ENCODE measurements at regions not wholly inside any gene's neighbourhood (a gene's known extent, or its start where the extent isn't known, plus 50 kb on each side); places are given as distances from the start of the nearest gene placed in this dataset.
A peak's percentile ranks its signal among the peaks of the same experiment; 100 is the strongest.
"Not testable (repeated sequence)": the region's sequence is repeated elsewhere in the genome, so short reads cannot be mapped to it uniquely, and the experiment has no call there.

DNA sequence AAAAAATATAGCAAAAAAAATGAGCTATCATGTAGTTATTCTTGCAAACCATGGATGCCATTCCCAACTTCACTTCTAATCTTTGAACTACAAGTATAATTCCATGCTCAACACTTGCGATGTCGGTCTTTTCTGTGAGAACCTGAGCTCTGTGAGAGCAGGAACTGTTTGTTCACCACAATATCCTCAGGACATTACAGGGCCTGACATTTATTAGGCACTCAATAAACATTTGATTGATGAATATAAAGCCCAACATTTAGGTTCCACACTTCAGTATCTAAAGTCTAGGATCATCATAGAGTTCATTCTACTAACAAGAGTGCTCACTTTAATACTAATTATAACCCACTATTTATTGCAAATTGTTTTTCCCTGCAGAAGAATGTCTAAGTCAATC, 211.6 kb upstream of the FAM241A start:
- DNase-seq, result no peak

GRCh38 chr4:111934314-111934713, 210.9 kb upstream of the FAM241A start:
- no peak for DNase-seq

GRCh38 chr4:111937368-111937767, 207.9 kb upstream of the FAM241A start:
- peak; percentile 26 for DNase-seq

DNA sequence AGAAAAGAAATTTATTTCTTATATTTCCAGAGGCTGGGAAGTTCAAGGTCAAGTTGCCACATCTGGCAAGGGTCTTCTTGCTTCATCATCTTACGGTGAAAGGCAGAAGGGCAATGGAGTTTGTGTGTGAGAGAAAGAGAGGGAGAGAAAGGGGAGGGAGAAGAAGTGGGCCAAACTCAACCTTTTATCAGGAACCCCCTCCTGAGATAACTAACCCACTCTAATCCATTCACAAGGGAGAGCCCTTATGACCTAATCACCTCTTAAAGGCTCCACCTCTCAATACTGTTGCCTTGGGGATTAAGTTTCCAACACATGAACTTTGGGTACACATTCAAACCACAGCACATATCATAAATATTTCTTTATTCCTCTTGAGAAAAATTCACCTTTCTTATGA, 203.3 kb upstream of the FAM241A start:
- DNase-seq, result no peak

DNA sequence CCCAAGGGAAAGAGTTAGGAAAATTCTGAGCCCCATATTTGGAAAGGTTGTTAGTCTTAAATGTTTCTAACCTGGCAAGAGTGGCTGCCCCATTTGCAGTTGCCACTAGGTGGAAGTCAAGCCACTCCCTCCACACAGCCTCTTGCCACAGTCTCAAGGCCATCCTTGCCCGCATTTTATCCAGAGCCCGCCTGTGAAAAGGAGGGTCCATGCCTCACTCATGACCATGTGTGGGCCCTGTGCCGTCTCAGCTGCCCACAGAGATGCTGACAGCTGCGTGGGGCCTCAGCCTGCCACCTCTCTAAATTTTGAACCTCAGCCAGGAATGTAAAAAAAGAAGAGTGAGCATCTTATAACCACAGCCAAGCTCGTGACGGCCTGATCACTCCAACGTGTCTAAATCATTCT, 201.5 kb upstream of the FAM241A start:
- no peak for DNase-seq

GRCh38 chr4:111945014-111945413, 200.2 kb upstream of the FAM241A start:
- no peak for DNase-seq

DNA sequence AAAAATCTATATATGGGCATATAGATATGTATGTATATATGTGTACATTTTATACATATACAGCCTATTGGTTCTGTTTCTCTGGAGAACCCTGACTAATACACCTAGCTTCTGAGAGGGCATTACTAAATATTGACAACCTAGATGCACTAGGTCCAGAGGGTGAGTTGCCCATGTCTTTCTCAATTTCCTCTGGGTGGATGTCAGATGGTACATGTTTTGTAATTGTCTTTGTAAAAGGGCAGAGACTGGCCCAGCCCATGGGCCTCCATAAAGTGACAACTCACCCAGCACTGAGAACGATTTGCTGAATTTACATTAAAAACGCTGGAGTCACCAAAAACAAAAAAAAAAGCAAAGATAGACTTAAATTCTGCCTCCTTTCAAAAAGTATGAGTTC, 198.5 kb upstream of the FAM241A start:
- no peak for DNase-seq

DNA sequence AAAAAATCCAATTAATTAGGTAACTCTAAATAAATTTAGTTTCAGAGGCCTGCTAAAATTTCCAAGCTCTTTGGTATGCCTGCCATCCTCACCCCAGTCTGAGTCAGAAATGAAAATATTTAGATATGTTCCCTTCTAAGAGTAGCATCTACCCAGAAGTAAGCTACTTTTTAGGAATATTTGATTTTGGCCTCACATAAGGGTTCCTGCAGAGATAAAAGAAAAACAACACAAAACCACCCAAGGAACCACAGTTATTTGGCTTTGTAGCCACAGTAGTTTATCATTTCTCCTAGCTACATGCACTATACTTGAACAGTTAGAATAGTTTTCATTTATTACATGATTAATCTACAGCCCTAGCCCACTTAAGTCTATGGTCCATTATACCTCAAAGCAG, 192.6 kb upstream of the FAM241A start:
- DNase-seq, result no peak

DNA sequence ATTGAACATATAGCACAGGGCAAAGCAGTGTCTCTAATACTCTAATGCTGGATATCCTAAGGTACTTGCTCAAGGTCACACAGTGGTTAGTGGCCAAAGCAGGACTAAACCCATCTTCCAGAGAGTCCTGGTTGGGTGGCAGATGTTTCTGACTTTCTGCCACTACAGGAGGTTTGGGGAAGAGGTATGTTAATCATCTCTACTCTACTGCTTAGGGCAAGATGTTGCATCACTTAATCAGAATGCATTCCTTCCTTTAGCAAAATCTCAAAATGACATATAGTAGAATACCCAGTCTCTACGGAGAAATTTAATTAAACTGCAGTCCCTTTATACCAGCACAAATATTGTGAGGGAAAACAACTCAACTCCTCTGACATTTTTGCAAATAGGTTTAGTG, 190.7 kb upstream of the FAM241A start:
- no peak for DNase-seq

- no peak for DNase-seq
Measured at GRCh38 chr4:111955001-111955400, 190.3 kb upstream of the FAM241A start.

DNA sequence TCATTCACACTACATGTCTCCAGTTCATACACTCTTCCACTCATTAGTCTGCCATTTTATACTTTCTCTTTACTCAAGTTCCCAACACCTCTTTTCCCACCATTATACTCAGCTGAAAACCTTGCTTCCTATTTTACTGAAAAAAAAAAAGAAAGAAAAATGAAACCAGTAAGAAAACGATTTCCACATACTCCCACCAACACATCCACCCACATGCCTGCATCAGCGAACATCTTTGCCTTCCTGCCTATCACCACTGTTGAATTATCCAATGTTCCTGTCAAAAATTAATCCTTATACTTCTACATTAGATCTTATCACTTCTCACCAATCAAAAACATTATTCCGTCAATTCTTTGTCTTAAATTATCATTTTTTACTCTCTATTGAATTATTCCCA, 188.1 kb upstream of the FAM241A start:
- DNase-seq, result no peak

GRCh38 chr4:111957997-111958396, 187.3 kb upstream of the FAM241A start:
- DNase-seq, result no peak

DNA sequence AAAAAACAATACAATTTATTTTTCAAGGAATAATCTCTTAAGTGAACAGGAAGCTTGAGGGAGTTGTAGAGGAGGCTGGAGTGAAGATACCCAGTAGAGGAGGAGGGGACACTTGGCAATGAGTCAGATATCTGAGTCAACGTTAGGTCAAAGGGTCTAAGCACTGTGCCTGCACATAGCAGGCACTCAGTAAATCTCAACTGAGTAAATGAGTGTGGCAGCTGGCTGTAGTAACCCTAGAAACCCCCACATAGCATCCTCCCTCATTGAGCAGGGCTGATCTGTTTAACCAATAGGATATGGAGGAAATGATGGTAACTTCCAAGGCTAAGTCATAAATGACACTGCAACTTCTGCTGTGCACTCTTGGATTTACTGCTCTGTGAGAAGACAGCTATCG, 186.0 kb upstream of the FAM241A start:
- DNase-seq, result no peak

- no peak for DNase-seq
Measured at GRCh38 chr4:111960241-111960667, 185.0 kb upstream of the FAM241A start.

GRCh38 chr4:111961026-111961425, 184.2 kb upstream of the FAM241A start:
- DNase-seq, result not testable (repeated sequence)

GRCh38 chr4:111961809-111962208, 183.4 kb upstream of the FAM241A start:
- DNase-seq, result no peak

DNA sequence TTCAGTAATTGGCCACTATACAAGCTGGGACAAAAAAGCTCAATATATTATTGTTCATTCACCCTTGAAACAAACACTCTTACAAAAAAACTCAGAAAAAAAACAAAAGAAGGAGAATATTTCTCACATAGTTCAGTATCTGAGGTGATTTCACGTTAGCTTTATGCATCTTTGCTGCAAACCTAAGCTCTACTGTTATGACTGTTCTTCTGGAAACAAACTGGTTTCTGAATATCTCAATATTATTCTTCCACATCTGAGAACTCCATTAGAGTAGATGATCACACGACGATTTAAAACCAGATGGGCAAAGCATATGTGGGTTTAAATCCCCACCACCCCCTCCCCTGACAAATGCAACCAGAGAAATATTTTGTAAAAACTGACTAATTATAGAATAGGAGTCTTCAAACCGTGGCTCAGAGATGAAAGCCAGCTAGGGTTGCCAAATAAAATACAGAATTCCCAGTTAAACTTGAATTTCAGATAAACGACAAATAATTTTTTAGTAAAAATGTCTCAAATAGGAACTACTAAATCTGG, 182.0 kb upstream of the FAM241A start:
- no peak for DNase-seq

DNA sequence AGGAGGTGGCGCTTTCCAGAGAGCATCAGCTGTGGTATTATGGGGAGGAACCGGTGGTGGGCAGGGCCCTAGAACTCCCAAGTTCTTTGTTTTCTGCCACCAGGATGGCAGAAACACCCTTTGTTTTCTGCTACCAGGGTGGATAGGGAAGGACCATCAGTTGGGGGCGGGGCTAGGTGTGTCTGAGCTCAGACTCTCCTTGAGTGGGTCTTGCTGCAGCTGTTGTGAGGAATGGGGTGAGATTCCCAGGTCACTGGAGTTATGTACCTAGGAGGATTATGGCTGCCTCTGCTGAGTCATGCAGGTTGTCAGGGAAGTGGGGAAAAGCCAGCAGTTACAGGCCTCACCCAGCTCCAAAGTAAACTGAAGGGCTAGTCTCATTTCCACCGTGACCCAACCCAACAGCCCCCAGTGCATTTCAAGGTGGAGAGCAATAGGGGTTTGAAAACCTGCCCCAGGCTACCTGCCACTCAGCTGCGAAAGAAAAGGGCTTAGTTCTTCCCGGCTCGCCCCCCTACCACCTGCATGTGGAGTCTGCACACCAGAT, 167.8 kb upstream of the FAM241A start:
- no peak for DNase-seq

DNA sequence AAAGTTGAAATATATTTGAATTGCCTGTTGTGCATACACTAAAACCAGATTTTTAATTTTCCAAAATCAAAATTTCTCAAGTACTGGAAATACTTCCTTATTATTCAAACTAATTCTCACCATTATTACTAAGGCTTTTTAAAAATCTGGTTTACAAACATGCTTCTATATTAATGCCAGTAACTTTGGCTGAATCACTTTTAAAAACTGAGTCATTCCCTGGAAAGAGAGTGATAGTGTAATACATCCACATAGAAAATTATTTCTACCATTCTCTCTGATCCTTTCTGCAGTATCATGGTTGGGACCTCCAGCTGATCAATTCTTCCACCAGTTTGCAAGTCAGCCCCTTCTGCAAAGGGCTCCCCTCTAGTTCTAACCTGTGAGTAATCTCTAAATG, 165.3 kb upstream of the FAM241A start:
- no peak for DNase-seq

GRCh38 chr4:111982089-111982488, 163.2 kb upstream of the FAM241A start:
- no peak for DNase-seq

- no peak for DNase-seq
Measured at GRCh38 chr4:111984169-111984819, 161.0 kb upstream of the FAM241A start.

DNA sequence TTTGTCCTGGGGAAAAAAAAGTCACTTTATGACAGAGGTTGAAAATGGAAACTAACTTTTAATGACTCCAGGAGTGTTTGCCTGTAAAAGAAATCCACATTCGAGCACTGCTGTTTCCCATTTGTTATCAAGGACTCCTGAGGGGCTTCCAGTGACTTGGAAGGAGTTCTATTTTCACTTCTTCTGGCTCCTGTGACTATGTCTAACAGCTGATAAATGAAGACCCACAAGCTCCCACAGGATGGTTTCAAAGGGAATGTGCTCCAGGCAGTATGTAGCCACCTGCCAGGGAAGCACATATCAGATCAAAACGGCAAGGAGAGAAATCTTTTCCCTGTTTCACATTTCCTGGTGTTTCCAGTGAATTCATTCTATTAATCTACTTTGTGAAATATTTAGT, 159.8 kb upstream of the FAM241A start:
- no peak for DNase-seq

DNA sequence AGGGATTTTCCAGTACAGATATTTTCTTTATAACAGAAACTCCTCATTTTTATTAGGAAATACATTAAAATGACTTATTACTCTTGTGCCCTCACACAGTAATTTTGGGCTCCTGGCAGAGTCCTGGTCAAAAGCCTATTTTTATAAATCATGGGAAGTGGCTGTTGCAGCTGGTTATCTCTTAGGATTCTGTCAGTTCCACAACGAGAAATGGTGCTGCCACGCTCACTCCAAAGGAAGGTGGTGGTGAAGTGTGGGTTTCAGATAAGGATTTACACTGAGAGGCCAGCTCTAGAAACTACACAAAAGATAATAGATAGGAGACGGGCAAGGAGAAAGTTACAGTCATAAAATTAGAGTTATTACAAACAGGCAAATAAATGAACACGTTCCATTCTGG, 159.2 kb upstream of the FAM241A start:
- no peak for DNase-seq

- no peak for DNase-seq
Measured at GRCh38 chr4:111988514-111988913, 156.7 kb upstream of the FAM241A start.

DNA sequence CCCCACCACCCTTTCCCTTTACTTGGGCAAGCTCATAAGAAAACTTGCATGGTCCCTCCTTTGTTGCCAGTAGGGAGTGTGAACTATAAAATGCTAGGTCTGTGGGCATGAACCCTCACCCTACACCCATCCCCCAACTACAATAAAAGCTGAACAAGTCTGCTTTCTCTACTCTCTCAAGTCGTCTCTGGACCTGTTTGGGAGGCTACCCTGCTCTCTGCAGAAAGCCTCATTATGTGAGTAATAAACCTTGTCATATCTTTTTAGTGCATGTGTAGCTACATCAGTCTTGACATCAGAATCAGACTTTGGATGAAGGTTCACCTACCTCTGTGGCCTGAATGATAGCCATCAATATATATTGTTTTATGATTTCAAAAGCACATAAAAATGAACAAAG, 155.4 kb upstream of the FAM241A start:
- DNase-seq, result no peak

Measured in NCI-H1694 treated with DMSO at 0.1 percent for 48 hours (cell line).